ENCODE measurements at regions not wholly inside any gene's neighbourhood (a gene's known extent, or its start where the extent isn't known, plus 50 kb on each side); places are given as distances from the start of the nearest gene placed in this dataset.

DNA sequence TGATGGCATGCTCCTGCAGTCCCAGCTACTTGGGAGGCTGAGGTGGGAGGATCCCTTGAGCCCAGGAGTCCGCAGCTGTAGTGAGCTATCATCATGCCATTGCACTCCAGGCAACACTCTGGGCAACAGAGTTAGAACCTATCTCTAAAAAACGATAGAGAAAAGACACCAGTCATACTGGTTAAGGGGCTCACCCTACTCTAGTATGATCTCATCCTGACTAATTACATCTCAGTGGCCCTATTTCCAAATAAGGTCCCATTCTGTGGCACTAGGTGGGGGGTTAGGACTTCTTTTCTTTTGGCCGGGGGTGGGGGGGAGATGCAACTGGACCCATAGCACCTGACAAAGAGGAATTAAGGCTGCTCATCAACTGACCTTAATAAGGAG is 163.2 kb upstream of the NCK2 start:
- no peak overlapping the region for H3K27ac Mint-ChIP-seq
- H3K9me3 Mint-ChIP-seq (ENCODE audit: insufficient read depth) = no peaks in the 10 kb centered on the region
- peaks cover 5% of the 10 kb centered on the region for H3K36me3 Mint-ChIP-seq (ENCODE audit: low read depth)
- H3K4me1 Mint-ChIP-seq (ENCODE audit: low read depth) = peaks cover 17% of the 10 kb centered on the region
- CTCF ChIA-PET = interaction anchor here (0.9 to 1.6 kb wide), 3 partner anchors 10 to 166 kb away, joined by 3 to 4 read pairs (median 3); no protein-coding TSS in a partner anchor
- no peak overlapping the region for H3K4me3 Mint-ChIP-seq
- POLR2A ChIA-PET = no interaction called here
- ATAC-seq (no peak), DNase-seq (no peak)
- no peaks in the 10 kb centered on the region for H3K27me3 Mint-ChIP-seq (ENCODE audit: low read depth)

DNA sequence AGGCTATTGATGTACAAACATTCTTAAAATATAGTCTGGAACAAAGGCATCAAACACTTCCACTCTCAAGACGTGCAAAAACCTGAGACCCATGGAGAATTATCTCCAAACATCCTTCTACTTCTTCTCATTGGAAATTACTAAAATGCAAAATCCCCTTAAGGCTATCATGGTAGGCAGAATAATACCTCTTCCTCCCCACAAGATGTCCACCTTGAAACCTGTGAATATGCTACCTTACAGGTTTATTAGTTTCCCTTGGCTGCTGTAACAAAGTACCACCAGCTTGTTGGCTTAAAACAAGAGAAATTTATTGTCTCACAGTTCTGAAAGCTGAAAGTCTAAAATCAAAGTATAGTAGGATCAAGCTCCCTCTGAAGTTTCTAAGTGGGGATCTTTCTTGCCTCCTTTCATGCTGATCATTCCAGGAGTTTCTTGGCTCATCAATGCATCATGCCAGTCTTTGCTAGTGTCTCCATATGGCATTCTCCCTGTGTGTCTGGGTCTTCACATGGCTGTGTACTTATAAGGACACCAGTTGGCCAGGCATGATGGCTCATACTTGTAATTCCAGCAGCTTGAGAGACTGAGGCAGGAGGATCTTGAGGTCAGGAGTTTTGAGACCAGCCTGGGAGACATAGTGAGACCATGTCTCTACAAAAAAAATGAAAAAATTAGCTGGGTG is 163.7 kb upstream of the NCK2 start:
- H3K4me1 Mint-ChIP-seq (ENCODE audit: low read depth) = peaks cover 22% of the 10 kb centered on the region
- ChIA-PET POLR2A (no interaction called here), CTCF (interaction anchor here (0.7 to 1.6 kb wide), 4 partner anchors 10 to 195 kb away, joined by 3 to 4 read pairs (median 3); no protein-coding TSS in a partner anchor)
- no peak overlapping the region for H3K27ac Mint-ChIP-seq
- DNase-seq (no peak), ATAC-seq (no peak)
- no peaks in the 10 kb centered on the region for H3K27me3 Mint-ChIP-seq (ENCODE audit: low read depth)
- peaks cover 5% of the 10 kb centered on the region for H3K36me3 Mint-ChIP-seq (ENCODE audit: low read depth)
- H3K4me3 Mint-ChIP-seq = no peak overlapping the region
- H3K9me3 Mint-ChIP-seq (ENCODE audit: insufficient read depth) = no peaks in the 10 kb centered on the region

DNA sequence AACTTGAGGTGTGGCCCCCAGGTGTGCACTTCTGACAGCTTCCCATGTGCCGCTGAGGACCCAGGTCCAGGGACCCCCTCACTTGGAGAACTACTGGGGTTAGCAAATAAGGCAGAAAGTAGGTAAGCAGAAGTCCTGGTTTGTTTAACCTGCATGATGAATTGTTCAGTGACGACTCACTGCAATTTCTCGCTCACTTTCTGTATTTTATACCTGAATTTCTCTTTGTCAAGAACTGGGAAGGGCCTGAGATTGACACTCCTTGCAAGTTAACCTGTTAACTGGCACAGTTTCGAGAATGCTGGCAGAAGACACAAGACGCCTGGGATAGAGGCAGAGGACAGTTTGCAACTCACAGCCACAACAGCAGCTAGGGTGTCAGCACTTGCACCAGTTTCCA is 164.5 kb upstream of the NCK2 start:
- Mint-ChIP-seq H3K36me3 (ENCODE audit: low read depth) (peaks cover 5% of the 10 kb centered on the region), H3K4me3 (no peak overlapping the region), H3K9me3 (ENCODE audit: insufficient read depth) (no peaks in the 10 kb centered on the region), H3K27ac (no peak overlapping the region), H3K4me1 (ENCODE audit: low read depth) (peaks cover 27% of the 10 kb centered on the region), H3K27me3 (ENCODE audit: low read depth) (peaks cover 3% of the 10 kb centered on the region)
- ChIA-PET CTCF (interaction anchor here (1.6 kb wide), 1 partner anchor 11 kb away, joined by 4 read pairs; no protein-coding TSS in a partner anchor), POLR2A (interaction anchor here (0.6 kb wide), 1 partner anchor 9 kb away, joined by 4 read pairs; no protein-coding TSS in a partner anchor)
- ATAC-seq (no peak), DNase-seq (no peak)

GRCh38 chr2:105578166-105578565 is 166.5 kb upstream of the NCK2 start:
- Mint-ChIP-seq H3K27ac (no peak overlapping the region), H3K9me3 (ENCODE audit: insufficient read depth) (no peaks in the 10 kb centered on the region), H3K4me3 (no peak overlapping the region), H3K27me3 (ENCODE audit: low read depth) (peaks cover 6% of the 10 kb centered on the region), H3K4me1 (ENCODE audit: low read depth) (peaks cover 18% of the 10 kb centered on the region), H3K36me3 (ENCODE audit: low read depth) (no peaks in the 10 kb centered on the region)
- ChIA-PET POLR2A (no interaction called here), CTCF (interaction anchor here (0.9 to 2.3 kb wide), 2 partner anchors 171 to 517 kb away, joined by 3 to 7 read pairs; no protein-coding TSS in a partner anchor)
- DNase-seq (no peak), ATAC-seq (no peak)

DNA sequence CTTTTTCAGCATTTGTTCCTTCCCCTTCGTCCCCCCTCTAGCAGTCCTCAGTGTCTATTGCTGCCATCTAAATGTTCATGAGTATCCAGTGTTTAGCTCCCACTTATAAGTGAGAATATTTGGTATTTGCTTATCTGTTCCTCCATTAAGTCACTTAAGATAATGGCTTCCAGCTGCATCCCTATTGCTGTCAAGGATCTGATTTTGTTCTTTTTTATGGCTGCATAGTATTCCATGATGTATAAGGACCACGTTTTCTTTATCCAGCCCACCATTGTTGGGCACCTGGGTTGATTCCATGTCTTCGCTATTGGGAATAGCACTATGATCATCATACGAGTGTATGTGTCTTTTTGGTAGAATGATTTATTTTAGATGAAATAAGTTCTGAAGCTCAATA is 166.9 kb upstream of the NCK2 start:
- DNase-seq (no peak), ATAC-seq (no peak)
- no peaks in the 10 kb centered on the region for H3K36me3 Mint-ChIP-seq (ENCODE audit: low read depth)
- H3K9me3 Mint-ChIP-seq (ENCODE audit: insufficient read depth) = no peaks in the 10 kb centered on the region
- H3K4me1 Mint-ChIP-seq (ENCODE audit: low read depth) = peaks cover 22% of the 10 kb centered on the region
- ChIA-PET CTCF (interaction anchor here (0.9 to 2.3 kb wide), 4 partner anchors 19 to 517 kb away, joined by 3 to 10 read pairs (median 6); no protein-coding TSS in a partner anchor), POLR2A (no interaction called here)
- H3K27ac Mint-ChIP-seq = no peak overlapping the region
- peaks cover 7% of the 10 kb centered on the region for H3K27me3 Mint-ChIP-seq (ENCODE audit: low read depth)
- no peak overlapping the region for H3K4me3 Mint-ChIP-seq

DNA sequence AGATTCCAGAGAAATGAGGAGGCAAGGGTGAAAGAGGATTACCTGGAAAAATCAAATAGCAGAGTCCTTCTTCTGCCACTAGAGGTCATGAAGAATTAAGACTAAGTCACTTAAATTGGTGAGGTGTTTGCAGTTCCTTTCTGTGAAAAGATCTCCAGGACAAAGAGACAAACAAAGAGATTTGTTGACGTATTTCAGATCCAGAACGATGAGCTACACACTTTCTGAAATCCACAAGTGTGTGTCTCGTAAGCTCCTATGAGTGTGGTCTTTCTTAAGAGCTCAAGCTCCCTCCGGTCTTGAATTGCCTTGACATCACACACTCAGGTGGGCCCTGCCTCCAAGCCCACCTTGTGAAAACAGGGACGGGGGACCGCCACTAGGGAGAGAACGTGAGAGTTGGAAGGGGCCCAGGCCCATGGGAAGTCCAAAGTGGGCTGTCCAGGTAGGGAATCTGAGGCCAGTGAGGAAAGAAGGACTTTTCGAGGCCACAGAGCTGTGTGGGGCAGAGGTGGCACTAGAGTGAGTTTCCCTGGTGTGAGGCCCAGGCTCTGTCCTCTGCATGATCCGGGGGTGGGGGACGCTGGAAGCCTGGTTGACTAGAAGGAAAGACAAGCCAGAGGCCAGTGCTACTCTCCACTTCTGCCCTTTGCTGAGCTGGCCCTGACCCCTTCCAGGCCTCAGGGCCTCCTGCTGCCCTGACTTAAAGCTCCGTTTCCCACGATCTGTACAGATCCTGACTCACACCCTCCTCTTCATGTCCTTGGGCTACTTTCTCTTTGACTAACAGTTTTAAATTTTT is 168.1 kb upstream of the NCK2 start:
- DNase-seq (no peak), ATAC-seq (peak; percentile 60)
- ChIA-PET CTCF (interaction anchor here (0.6 to 2.3 kb wide), 65 partner anchors 9 to 525 kb away, joined by 3 to 10 read pairs (median 4); no protein-coding TSS in a partner anchor), POLR2A (interaction anchor here (0.7 to 1.1 kb wide), 2 partner anchors 167 to 518 kb away, joined by 3 to 4 read pairs; no protein-coding TSS in a partner anchor)
- H3K27ac Mint-ChIP-seq = peak overlapping the region; percentile 53
- H3K9me3 Mint-ChIP-seq (ENCODE audit: insufficient read depth) = no peaks in the 10 kb centered on the region
- peaks cover 7% of the 10 kb centered on the region for H3K27me3 Mint-ChIP-seq (ENCODE audit: low read depth)
- H3K4me1 Mint-ChIP-seq (ENCODE audit: low read depth) = peaks cover 29% of the 10 kb centered on the region
- no peaks in the 10 kb centered on the region for H3K36me3 Mint-ChIP-seq (ENCODE audit: low read depth)
- H3K4me3 Mint-ChIP-seq = no peak overlapping the region

GRCh38 chr2:105576050-105576439 is 168.7 kb upstream of the NCK2 start:
- Mint-ChIP-seq H3K4me1 (ENCODE audit: low read depth) (peaks cover 33% of the 10 kb centered on the region), H3K27ac (peak overlapping the region; percentile 53), H3K4me3 (no peak overlapping the region), H3K27me3 (ENCODE audit: low read depth) (peaks cover 7% of the 10 kb centered on the region), H3K9me3 (ENCODE audit: insufficient read depth) (no peaks in the 10 kb centered on the region), H3K36me3 (ENCODE audit: low read depth) (no peaks in the 10 kb centered on the region)
- ChIA-PET CTCF (interaction anchor here (0.8 to 2.3 kb wide), 44 partner anchors 8 to 526 kb away, joined by 3 to 10 read pairs (median 5); no protein-coding TSS in a partner anchor), POLR2A (no interaction called here)
- ATAC-seq = no peak
- DNase-seq = no peak

DNA sequence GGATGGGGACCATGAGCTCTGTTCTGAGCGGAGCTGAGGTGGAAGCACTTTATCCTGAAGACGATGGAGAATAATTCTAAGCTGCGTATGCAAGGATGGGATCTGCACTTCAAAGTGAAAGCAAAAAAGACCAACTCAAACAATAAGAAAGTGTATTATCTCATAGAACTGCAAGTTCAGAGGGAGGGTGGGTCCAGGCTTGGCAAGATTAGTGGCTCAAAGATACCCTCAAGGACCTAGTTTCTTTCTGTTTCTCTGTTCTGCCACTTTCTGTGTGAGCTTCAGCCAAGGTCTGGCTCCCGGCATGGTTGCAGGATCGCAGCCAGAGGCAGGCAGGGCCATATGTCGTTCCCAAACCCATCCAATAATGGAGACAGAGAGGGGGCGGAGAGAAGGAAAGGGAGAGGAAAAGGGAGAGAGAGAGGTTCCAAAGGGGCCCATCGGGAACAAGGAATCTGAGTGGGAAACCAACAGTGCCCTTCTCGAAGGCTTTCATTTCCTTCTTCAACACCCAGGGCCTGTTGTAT is 169.2 kb upstream of the NCK2 start:
- no peak for ATAC-seq
- Mint-ChIP-seq H3K27ac (no peak overlapping the region), H3K9me3 (ENCODE audit: insufficient read depth) (no peaks in the 10 kb centered on the region), H3K4me1 (ENCODE audit: low read depth) (peaks cover 33% of the 10 kb centered on the region), H3K36me3 (ENCODE audit: low read depth) (no peaks in the 10 kb centered on the region), H3K4me3 (no peak overlapping the region), H3K27me3 (ENCODE audit: low read depth) (peaks cover 9% of the 10 kb centered on the region)
- no peak for DNase-seq
- CTCF ChIA-PET = interaction anchor here (0.8 to 1.3 kb wide), 6 partner anchors 12 to 511 kb away, joined by 3 to 4 read pairs (median 3); no protein-coding TSS in a partner anchor
- POLR2A ChIA-PET = no interaction called here

GRCh38 chr2:105574796-105575344 is 169.8 kb upstream of the NCK2 start:
- ChIA-PET POLR2A (no interaction called here), CTCF (interaction anchor here (0.8 to 1.3 kb wide), 6 partner anchors 11 to 512 kb away, joined by 3 to 4 read pairs (median 3); no protein-coding TSS in a partner anchor)
- Mint-ChIP-seq H3K27me3 (ENCODE audit: low read depth) (peaks cover 15% of the 10 kb centered on the region), H3K4me3 (no peak overlapping the region), H3K4me1 (ENCODE audit: low read depth) (peaks cover 33% of the 10 kb centered on the region), H3K36me3 (ENCODE audit: low read depth) (no peaks in the 10 kb centered on the region), H3K9me3 (ENCODE audit: insufficient read depth) (no peaks in the 10 kb centered on the region), H3K27ac (no peak overlapping the region)
- ATAC-seq (no peak), DNase-seq (no peak)

GRCh38 chr2:105573910-105574655 is 170.6 kb upstream of the NCK2 start:
- DNase-seq = no peak
- peaks cover 33% of the 10 kb centered on the region for H3K4me1 Mint-ChIP-seq (ENCODE audit: low read depth)
- H3K4me3 Mint-ChIP-seq = no peak overlapping the region
- POLR2A ChIA-PET = no interaction called here
- peaks cover 16% of the 10 kb centered on the region for H3K27me3 Mint-ChIP-seq (ENCODE audit: low read depth)
- H3K36me3 Mint-ChIP-seq (ENCODE audit: low read depth) = no peaks in the 10 kb centered on the region
- H3K9me3 Mint-ChIP-seq (ENCODE audit: insufficient read depth) = no peaks in the 10 kb centered on the region
- CTCF ChIA-PET = interaction anchor here (0.6 to 1.3 kb wide), 5 partner anchors 22 to 513 kb away, joined by 3 to 4 read pairs (median 3); no protein-coding TSS in a partner anchor
- H3K27ac Mint-ChIP-seq = no peak overlapping the region
- no peak for ATAC-seq

- ChIA-PET CTCF (interaction anchor here (0.6 to 1.3 kb wide), 3 partner anchors 23 to 513 kb away, joined by 3 to 4 read pairs (median 3); no protein-coding TSS in a partner anchor), POLR2A (no interaction called here)
- DNase-seq = no peak
- H3K4me3 Mint-ChIP-seq = peak overlapping the region; percentile 12
- peaks cover 16% of the 10 kb centered on the region for H3K27me3 Mint-ChIP-seq (ENCODE audit: low read depth)
- no peak for ATAC-seq
- H3K36me3 Mint-ChIP-seq (ENCODE audit: low read depth) = no peaks in the 10 kb centered on the region
- H3K4me1 Mint-ChIP-seq (ENCODE audit: low read depth) = peaks cover 33% of the 10 kb centered on the region
- no peaks in the 10 kb centered on the region for H3K9me3 Mint-ChIP-seq (ENCODE audit: insufficient read depth)
- H3K27ac Mint-ChIP-seq = peak overlapping the region; percentile 28
Measured at GRCh38 chr2:105573490-105573889, 171.2 kb upstream of the NCK2 start.
